Hematopoietic multipotent progenitor cell treated with erythropoietin and hydrocortisone succinate and interleukin-3 and kit ligand, for 15 days (in vitro differentiated cells): ENCODE measurements at regions not wholly inside any gene's neighbourhood (a gene's known extent, or its start where the extent isn't known, plus 50 kb on each side); places are given as distances from the start of the nearest gene placed in this dataset.

Experiments used
- DNase-seq: peaks from one replicate; pipeline ENCODE4 v3.0.0-alpha.2; 2015; ENCODE audit warnings: low spot score

GRCh38 chr14:66115740-66116502 is 370.2 kb upstream of the CCDC196 start:
- no peak for DNase-seq

GRCh38 chr14:66116732-66117131 is 369.4 kb upstream of the CCDC196 start:
- no peak for DNase-seq

GRCh38 chr14:66117600-66117999 is 368.6 kb upstream of the CCDC196 start:
- DNase-seq, result no peak

GRCh38 chr14:66119606-66120231 is 366.5 kb upstream of the CCDC196 start:
- no peak for DNase-seq

- no peak for DNase-seq
These were observed 365.8 kb upstream of the CCDC196 start for GRCh38 chr14:66120402-66120801.

- no peak for DNase-seq
These were observed 364.3 kb upstream of the CCDC196 start for GRCh38 chr14:66121859-66122258.

- no peak for DNase-seq
These were observed 356.9 kb upstream of the CCDC196 start for GRCh38 chr14:66129224-66129623.

GRCh38 chr14:66131111-66131510 is 355.1 kb upstream of the CCDC196 start:
- no peak for DNase-seq

GRCh38 chr14:66133666-66134065 is 352.5 kb upstream of the CCDC196 start:
- DNase-seq, result no peak

GRCh38 chr14:66135831-66136230 is 350.3 kb upstream of the CCDC196 start:
- DNase-seq, result no peak

GRCh38 chr14:66137081-66137480 is 349.1 kb upstream of the CCDC196 start:
- DNase-seq, result no peak

GRCh38 chr14:66139432-66139831 is 346.7 kb upstream of the CCDC196 start:
- DNase-seq, result no peak

GRCh38 chr14:66140213-66140918 is 345.8 kb upstream of the CCDC196 start:
- DNase-seq, result no peak

- no peak for DNase-seq
These were observed 345.2 kb upstream of the CCDC196 start for GRCh38 chr14:66140963-66141362.

GRCh38 chr14:66141733-66142132 is 344.4 kb upstream of the CCDC196 start:
- no peak for DNase-seq

GRCh38 chr14:66143387-66144112 is 342.6 kb upstream of the CCDC196 start:
- DNase-seq, result no peak

- no peak for DNase-seq
These were observed 333.9 kb upstream of the CCDC196 start for GRCh38 chr14:66152302-66152701.

- DNase-seq, result no peak
These were observed 333.4 kb upstream of the CCDC196 start for GRCh38 chr14:66152747-66153146.

- no peak for DNase-seq
These were observed 323.1 kb upstream of the CCDC196 start for GRCh38 chr14:66163023-66163422.

GRCh38 chr14:66165337-66165736 is 320.8 kb upstream of the CCDC196 start:
- DNase-seq, result no peak

- no peak for DNase-seq
These were observed 311.7 kb upstream of the CCDC196 start for GRCh38 chr14:66174453-66174891.

GRCh38 chr14:66177935-66178334 is 308.2 kb upstream of the CCDC196 start:
- no peak for DNase-seq
